Right lobe of liver (tissue), 4 donors: ENCODE measurements at regions not wholly inside any gene's neighbourhood (a gene's known extent, or its start where the extent isn't known, plus 50 kb on each side); places are given as distances from the start of the nearest gene placed in this dataset.

Experiments
- CTCF ChIP-seq, 4 donors: fragments of 200-600 bp in 3 of 4; fragments of 450-650 bp in 1 of 4; IDR thresholded peaks; one replicate each; pipeline versions ENCODE4 v1.5.1 to v1.8.0; 2016 to 2022; ENCODE audit warnings: antibody characterized with exemption in 4 of 4, mild to moderate bottlenecking in 2 of 4
- POLR2A ChIP-seq: fragments of 450-650 bp; IDR thresholded peaks from one replicate; pipeline ENCODE4 v1.6.1; 2017; ENCODE audit warnings: antibody characterized with exemption, mild to moderate bottlenecking
- donor health status: DM: no; HTN: no; CAD: no.
- donor health status: DM: no; HTN: no; CAD: no.
- donor health status: DM: no; HTN: yes; CAD: no.

- no peak for TF ChIP-seq CTCF (IDR thresholded peaks at IDR 0.05)
- no peak for TF ChIP-seq POLR2A
These were observed 381.1 kb downstream of the OXSM start for GRCh38 chr3:26171006-26171405.
